B cell (primary cell): ENCODE measurements at regions not wholly inside any gene's neighbourhood (a gene's known extent, or its start where the extent isn't known, plus 50 kb on each side); places are given as distances from the start of the nearest gene placed in this dataset.

ENCODE experiments used
- EZH2 ChIP-seq: IDR thresholded peaks from 2 replicates; pipeline ENCODE4 v1.6.1; 2012; ENCODE audit warnings: borderline replicate concordance, low read depth, mild to moderate bottlenecking, moderate library complexity, low read length; ENCODE audit not compliant: insufficient read depth, poor library complexity, severe bottlenecking
- TF ChIP-seq, protein P1 (sequence below): fragments of 200-600 bp; IDR thresholded peaks from one replicate; pipeline ENCODE4 v1.8.0; 2022; ENCODE audit warnings: antibody characterized with exemption, mild to moderate bottlenecking

DNA sequence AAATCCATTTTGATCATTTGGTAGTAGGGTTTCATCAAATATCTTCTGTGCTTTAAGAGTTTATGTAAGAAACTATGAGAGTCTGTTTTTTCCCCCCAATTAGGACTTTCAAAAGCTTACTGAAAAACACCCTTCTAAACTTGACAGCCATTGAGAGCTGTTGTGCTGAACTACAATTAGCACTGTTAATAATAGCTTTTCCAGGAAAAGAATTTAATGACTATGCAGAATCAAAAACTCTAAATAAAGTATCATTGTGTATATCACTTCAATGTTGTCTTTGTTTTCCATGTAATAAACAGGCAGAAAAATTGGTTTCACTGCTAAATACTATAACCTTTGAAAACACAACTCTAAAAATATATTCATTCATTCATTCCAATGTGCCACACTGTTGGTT lies 121.4 kb upstream of the PDE5A start:
- TF ChIP-seq EZH2: no peak
- TF ChIP-seq, protein P1, sequence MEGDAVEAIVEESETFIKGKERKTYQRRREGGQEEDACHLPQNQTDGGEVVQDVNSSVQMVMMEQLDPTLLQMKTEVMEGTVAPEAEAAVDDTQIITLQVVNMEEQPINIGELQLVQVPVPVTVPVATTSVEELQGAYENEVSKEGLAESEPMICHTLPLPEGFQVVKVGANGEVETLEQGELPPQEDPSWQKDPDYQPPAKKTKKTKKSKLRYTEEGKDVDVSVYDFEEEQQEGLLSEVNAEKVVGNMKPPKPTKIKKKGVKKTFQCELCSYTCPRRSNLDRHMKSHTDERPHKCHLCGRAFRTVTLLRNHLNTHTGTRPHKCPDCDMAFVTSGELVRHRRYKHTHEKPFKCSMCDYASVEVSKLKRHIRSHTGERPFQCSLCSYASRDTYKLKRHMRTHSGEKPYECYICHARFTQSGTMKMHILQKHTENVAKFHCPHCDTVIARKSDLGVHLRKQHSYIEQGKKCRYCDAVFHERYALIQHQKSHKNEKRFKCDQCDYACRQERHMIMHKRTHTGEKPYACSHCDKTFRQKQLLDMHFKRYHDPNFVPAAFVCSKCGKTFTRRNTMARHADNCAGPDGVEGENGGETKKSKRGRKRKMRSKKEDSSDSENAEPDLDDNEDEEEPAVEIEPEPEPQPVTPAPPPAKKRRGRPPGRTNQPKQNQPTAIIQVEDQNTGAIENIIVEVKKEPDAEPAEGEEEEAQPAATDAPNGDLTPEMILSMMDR: no peak
